ENCODE measurements at regions not wholly inside any gene's neighbourhood (a gene's known extent, or its start where the extent isn't known, plus 50 kb on each side); places are given as distances from the start of the nearest gene placed in this dataset.

DNA sequence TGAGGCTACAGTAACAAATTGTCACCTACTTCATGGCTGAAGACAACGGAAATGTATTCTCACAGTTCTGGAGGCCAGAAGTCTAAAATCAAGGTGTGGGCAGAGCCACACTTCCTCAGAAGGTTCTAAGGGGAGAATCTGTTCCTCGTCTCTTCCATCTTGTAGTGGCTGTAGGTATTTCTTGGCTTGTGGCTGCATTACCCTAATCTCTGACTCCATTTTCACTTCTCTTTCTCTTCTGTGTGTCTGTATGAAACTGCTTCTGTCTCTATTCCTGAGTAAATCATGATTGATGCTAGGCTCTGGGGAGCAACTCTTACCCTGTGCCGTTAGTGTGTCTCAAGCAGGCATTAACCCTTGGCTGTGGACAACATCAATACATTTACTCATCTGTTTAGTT lies 164.7 kb downstream of the SQOR start:
- H3K9me3 Mint-ChIP-seq, result no peaks in the 10 kb centered on the region
- H3K27ac Mint-ChIP-seq, result no peak overlapping the region
- H3K36me3 ChIP-seq (ENCODE audit: insufficient read depth, low read length), result no peaks in the 10 kb centered on the region
- H3K4me3 Mint-ChIP-seq, result no peak overlapping the region
- no peaks in the 10 kb centered on the region for H3K36me3 Mint-ChIP-seq (ENCODE audit: low read depth)
- H3K4me3 ChIP-seq (ENCODE audit: low read length), result no peak overlapping the region
- H3K27ac ChIP-seq (ENCODE audit: low read depth in 1 of 2, low read length in 2 of 2), result no peak overlapping the region
- ChIA-PET CTCF (no interaction called here), POLR2A (no interaction called here)
- intact Hi-C loops (cut with DNase I, micrococcal nuclease), result no loop called here
- H3K27me3 Mint-ChIP-seq, result peaks cover 7% of the 10 kb centered on the region
- DNase-seq (no peak), ATAC-seq (ENCODE audit: poor library complexity) (no peak)
- no peaks in the 10 kb centered on the region for H3K4me1 Mint-ChIP-seq (ENCODE audit: low read depth)
- no peaks in the 10 kb centered on the region for H3K9me3 ChIP-seq (ENCODE audit: control insufficient read depth in 1 of 2, insufficient read depth in 1 of 2, low read length in 2 of 2)
- TF ChIP-seq, protein P1, sequence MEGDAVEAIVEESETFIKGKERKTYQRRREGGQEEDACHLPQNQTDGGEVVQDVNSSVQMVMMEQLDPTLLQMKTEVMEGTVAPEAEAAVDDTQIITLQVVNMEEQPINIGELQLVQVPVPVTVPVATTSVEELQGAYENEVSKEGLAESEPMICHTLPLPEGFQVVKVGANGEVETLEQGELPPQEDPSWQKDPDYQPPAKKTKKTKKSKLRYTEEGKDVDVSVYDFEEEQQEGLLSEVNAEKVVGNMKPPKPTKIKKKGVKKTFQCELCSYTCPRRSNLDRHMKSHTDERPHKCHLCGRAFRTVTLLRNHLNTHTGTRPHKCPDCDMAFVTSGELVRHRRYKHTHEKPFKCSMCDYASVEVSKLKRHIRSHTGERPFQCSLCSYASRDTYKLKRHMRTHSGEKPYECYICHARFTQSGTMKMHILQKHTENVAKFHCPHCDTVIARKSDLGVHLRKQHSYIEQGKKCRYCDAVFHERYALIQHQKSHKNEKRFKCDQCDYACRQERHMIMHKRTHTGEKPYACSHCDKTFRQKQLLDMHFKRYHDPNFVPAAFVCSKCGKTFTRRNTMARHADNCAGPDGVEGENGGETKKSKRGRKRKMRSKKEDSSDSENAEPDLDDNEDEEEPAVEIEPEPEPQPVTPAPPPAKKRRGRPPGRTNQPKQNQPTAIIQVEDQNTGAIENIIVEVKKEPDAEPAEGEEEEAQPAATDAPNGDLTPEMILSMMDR (IDR thresholded peaks at IDR 0.05), result no peak
- no peaks in the 10 kb centered on the region for H3K4me1 ChIP-seq (ENCODE audit: insufficient read depth, low read length)
- peaks cover 0 to 15% of the 10 kb centered on the region in 2 experiments for H3K27me3 ChIP-seq (ENCODE audit: control insufficient read depth in 1 of 2, insufficient read depth in 2 of 2, low read length in 2 of 2)

DNA sequence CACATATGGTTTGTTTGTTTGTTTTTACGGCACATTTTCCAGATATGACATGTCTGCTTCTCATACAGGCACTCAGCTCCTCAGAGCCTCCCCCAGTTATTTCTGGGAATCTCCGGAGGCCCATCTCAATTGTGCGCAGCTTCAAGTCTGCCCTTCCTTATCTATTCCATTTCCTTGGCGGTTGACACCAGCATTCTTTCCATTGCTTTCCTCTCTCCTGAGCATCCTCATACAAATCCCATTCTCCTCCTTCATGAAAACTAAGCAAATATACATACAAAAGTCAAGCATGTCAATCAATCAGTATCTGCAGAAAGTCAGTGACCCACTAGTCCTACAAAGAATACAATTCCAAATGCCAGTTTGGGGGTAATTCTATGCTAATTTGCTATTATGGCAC lies 166.7 kb downstream of the SQOR start:
- ATAC-seq (ENCODE audit: poor library complexity) (no peak), DNase-seq (no peak)
- CTCF ChIA-PET, result no interaction called here
- H3K27ac ChIP-seq (ENCODE audit: low read depth in 1 of 2, low read length in 2 of 2), result no peak overlapping the region
- H3K27ac Mint-ChIP-seq, result no peak overlapping the region
- no peaks in the 10 kb centered on the region for H3K4me1 ChIP-seq (ENCODE audit: insufficient read depth, low read length)
- H3K36me3 Mint-ChIP-seq (ENCODE audit: low read depth), result no peaks in the 10 kb centered on the region
- H3K9me3 Mint-ChIP-seq, result no peaks in the 10 kb centered on the region
- no peaks in the 10 kb centered on the region for H3K36me3 ChIP-seq (ENCODE audit: insufficient read depth, low read length)
- POLR2A ChIA-PET, result no interaction called here
- no peaks in the 10 kb centered on the region for H3K9me3 ChIP-seq (ENCODE audit: control insufficient read depth in 1 of 2, insufficient read depth in 1 of 2, low read length in 2 of 2)
- H3K4me3 ChIP-seq (ENCODE audit: low read length), result no peak overlapping the region
- intact Hi-C loops (cut with DNase I, micrococcal nuclease), result no loop called here
- H3K27me3 Mint-ChIP-seq, result peaks cover 13% of the 10 kb centered on the region
- H3K27me3 ChIP-seq (ENCODE audit: control insufficient read depth in 1 of 2, insufficient read depth in 2 of 2, low read length in 2 of 2), result peaks cover 0 to 4% of the 10 kb centered on the region in 2 experiments
- H3K4me3 Mint-ChIP-seq, result no peak overlapping the region
- TF ChIP-seq, protein P1 (IDR thresholded peaks at IDR 0.05), result no peak
- H3K4me1 Mint-ChIP-seq (ENCODE audit: low read depth), result no peaks in the 10 kb centered on the region

DNA sequence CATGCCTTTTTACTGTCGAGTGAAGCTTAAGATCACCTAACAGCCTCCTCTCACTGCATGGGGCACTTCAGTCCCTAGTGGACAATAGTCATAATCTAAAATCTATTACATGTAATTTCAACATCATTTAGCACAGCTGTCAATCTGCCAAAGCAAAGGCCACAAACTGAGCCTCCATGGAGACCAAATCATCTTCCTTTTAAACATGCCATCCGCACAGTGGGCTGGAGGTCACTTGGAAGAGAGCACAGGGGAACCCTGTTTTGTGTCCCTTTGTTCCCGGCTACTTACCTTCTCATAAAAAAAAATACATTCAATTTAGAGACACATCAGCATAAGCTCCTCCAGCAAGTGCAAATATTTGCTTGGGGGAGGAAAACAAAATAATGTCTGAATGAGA lies 167.3 kb downstream of the SQOR start:
- Mint-ChIP-seq H3K9me3 (no peaks in the 10 kb centered on the region), H3K4me3 (no peak overlapping the region), H3K4me1 (ENCODE audit: low read depth) (no peaks in the 10 kb centered on the region), H3K36me3 (ENCODE audit: low read depth) (no peaks in the 10 kb centered on the region), H3K27ac (no peak overlapping the region), H3K27me3 (peaks cover 15% of the 10 kb centered on the region)
- no peak overlapping the region for H3K27ac ChIP-seq (ENCODE audit: low read depth in 1 of 2, low read length in 2 of 2)
- POLR2A ChIA-PET, result no interaction called here
- DNase-seq (no peak), ATAC-seq (ENCODE audit: poor library complexity) (no peak)
- no peaks in the 10 kb centered on the region for H3K9me3 ChIP-seq (ENCODE audit: control insufficient read depth in 1 of 2, insufficient read depth in 1 of 2, low read length in 2 of 2)
- no peak overlapping the region for H3K4me3 ChIP-seq (ENCODE audit: low read length)
- H3K36me3 ChIP-seq (ENCODE audit: insufficient read depth, low read length), result no peaks in the 10 kb centered on the region
- intact Hi-C loops (cut with DNase I, micrococcal nuclease), result no loop called here
- peaks cover 0 to 4% of the 10 kb centered on the region in 2 experiments for H3K27me3 ChIP-seq (ENCODE audit: control insufficient read depth in 1 of 2, insufficient read depth in 2 of 2, low read length in 2 of 2)
- CTCF ChIA-PET, result no interaction called here
- no peaks in the 10 kb centered on the region for H3K4me1 ChIP-seq (ENCODE audit: insufficient read depth, low read length)
- TF ChIP-seq, protein P1 (IDR thresholded peaks at IDR 0.05), result no peak

All from CD4-positive, alpha-beta T cell (primary cell).